Caki2 (cell line): ENCODE measurements at regions not wholly inside any gene's neighbourhood (a gene's known extent, or its start where the extent isn't known, plus 50 kb on each side); places are given as distances from the start of the nearest gene placed in this dataset.

ENCODE experiments used
- DNase-seq: peaks from one replicate; pipeline ENCODE4 v3.0.0-alpha.2; 2015; ENCODE audit warnings: low read depth
- in situ Hi-C: cut with HindIII; loops from 2 replicates; pipeline ENCODE4 v1.10.0; 2016; ENCODE audit warnings: low sequenced_read_pairs, low pct_unique_long_range_greater_than_20kb, mixed read lengths

- no peak for DNase-seq
- in situ Hi-C loops = no loop called here
Observed at GRCh38 chr4:139611391-139611790, 54.2 kb upstream of the MGST2 start.

- peak; percentile 60 for DNase-seq
Observed at GRCh38 chr4:139609647-139610046, 53.6 kb upstream of the SETD7 start.

GRCh38 chr4:139607502-139608060 is 51.6 kb upstream of the SETD7 start:
- DNase-seq = no peak
- in situ Hi-C loops = no loop called here

More at GRCh38 chr4:139609647-139610046, 53.6 kb upstream of the SETD7 start:
- in situ Hi-C loops = no loop called here

DNA sequence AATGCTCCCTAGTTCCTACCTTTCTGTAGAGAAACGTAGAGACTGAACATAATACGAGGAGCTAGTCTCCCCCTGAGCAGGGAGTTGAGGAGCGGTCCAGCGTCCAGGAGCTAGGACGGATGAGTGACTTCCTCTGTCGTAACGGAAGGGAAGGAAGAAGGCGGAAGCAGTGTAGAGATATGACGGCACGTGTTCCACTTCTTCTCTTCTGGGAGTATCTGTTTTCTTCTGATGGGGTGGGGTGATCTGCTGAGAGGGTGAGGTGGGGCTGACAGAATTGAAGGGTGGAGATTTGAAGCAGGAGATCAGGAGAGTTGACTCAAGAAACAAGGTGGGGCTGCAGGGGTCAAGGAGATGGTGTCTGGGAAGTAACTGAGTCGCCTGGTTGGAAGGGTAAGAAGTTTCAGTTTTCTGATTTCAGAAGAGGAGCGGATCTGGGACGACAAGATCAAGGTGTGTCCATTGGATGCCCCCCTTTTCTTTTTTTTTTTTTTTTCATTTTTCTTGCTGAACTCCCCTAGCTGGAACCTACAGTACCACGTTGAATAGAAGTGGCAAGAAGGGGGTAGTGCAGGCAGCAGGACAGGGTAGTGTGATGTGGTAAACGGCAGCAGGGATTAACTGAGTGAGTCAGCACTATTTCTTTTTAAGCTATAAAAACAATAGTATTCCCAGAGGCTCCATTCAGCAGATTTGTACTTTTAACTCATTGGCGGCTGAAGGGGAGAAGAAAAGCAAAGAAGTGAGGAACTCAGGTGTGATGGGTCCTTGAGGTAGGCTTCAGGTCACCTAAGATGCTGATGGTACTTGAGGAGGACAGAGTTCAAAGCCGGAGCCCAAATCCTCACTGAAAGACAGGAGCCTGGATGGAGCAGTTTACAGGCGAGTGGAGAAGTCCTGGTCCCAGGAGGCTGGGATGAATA is 50.8 kb upstream of the SETD7 start:
- in situ Hi-C loops = no loop called here
- DNase-seq = peak; percentile 68

- no peak for DNase-seq
- in situ Hi-C loops = no loop called here
Observed at GRCh38 chr4:139606103-139606502, 50.1 kb upstream of the SETD7 start.
